ENCODE measurements at regions not wholly inside any gene's neighbourhood (a gene's known extent, or its start where the extent isn't known, plus 50 kb on each side); places are given as distances from the start of the nearest gene placed in this dataset.

DNA sequence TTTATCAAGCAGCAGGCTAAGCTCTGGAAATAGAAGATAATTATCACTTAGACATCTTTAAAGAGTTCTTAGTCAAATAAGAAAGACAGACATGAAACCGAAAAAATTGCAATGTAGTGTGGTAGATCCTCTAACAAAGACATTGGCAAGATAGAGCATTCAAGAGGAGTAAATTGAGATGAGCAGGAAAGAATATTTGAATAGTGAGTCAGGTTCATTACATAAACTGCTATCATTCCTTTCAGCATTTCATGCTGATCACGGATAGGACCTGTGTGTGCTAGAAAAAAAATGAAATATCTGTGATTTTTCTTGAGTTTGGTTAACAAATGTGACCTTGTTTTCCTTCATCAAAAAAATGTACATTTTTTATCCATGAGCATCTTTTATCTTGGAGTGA, 460.9 kb downstream of the OTOL1 start:
- Histone ChIP-seq H3K9ac (ENCODE audit: low read depth, low read length) (no peak overlapping the region), H3K36me3 (ENCODE audit: insufficient read depth, low read length) (no peaks in the 10 kb centered on the region), H3K4me1 (ENCODE audit: insufficient read depth, low read length) (no peaks in the 10 kb centered on the region), H3K9me3 (ENCODE audit: control insufficient read depth, insufficient read depth, low read length) (no peaks in the 10 kb centered on the region)

DNA sequence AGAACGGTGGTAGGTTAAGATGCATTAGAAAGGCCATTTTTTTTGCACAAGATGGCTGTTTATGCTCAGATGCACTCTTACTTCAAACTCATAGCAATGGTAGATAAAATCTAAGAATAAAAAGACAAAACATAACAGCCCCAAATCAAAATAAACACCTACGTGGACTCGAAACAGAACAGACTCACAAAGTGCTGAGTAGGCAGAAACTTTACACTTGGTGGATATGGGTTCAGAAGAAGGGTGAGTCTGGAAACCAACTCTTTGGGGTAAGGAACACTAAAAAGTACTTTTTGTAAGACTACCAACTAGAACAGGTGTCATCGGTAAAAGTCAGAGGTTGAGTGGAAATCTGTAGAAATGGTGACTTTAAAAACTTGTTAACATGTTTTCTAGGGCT, 468.2 kb downstream of the OTOL1 start:
- H3K36me3 ChIP-seq (ENCODE audit: insufficient read depth, low read length), result no peaks in the 10 kb centered on the region
- no peaks in the 10 kb centered on the region for H3K4me1 ChIP-seq (ENCODE audit: insufficient read depth, low read length)
- no peak overlapping the region for H3K9ac ChIP-seq (ENCODE audit: low read depth, low read length)
- no peaks in the 10 kb centered on the region; the same call in 1 of the 2 replicates for H3K9me3 ChIP-seq (ENCODE audit: control insufficient read depth, insufficient read depth, low read length)

DNA sequence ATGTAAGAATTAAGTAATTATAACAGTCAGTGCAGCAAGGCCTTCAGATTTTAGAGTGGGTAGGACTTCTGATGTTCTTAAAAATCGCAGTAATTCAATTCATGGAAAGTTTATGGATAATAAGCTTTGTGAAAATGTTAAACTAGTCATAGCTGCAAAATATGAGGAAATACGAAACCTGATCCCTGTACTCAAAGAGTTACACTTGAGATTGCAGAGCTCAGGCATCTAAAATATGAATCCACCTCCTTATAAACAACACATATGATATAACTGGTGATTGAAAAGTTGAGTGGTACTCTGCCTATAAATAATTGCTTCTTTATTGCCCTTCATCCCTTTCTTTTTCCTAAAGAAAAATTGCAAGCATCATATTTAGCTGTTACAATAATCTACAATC, 473.3 kb downstream of the OTOL1 start:
- Histone ChIP-seq H3K4me1 (ENCODE audit: insufficient read depth, low read length) (no peaks in the 10 kb centered on the region), H3K9me3 (ENCODE audit: control insufficient read depth, insufficient read depth, low read length) (peaks cover 4% of the 10 kb centered on the region; the same call in 1 of the 2 replicates), H3K9ac (ENCODE audit: low read depth, low read length) (no peak overlapping the region), H3K36me3 (ENCODE audit: insufficient read depth, low read length) (no peaks in the 10 kb centered on the region)

DNA sequence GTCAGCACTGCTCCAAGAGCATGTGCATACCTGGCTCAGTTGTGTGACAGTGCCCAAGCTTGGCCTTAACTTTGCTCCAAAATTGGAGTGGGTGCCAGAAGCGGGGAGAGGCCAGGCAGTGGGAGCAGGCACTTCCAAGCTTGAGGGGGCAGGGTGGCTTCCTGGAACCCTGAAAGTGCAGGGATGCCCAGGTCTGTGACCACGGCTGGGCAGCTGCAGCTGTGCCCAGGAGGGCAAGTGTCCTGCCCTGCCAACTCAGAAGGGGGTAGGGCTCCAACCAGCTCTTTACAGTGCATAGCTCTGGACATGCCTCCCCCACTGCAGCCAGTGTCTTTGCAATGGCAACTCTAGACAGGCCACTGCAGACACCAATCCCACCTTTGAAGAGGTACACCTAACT, 478.6 kb downstream of the OTOL1 start:
- Histone ChIP-seq H3K9ac (ENCODE audit: low read depth, low read length) (no peak overlapping the region), H3K9me3 (ENCODE audit: control insufficient read depth, insufficient read depth, low read length) (peaks cover 4% of the 10 kb centered on the region; the same call in 1 of the 2 replicates), H3K36me3 (ENCODE audit: insufficient read depth, low read length) (no peaks in the 10 kb centered on the region), H3K4me1 (ENCODE audit: insufficient read depth, low read length) (no peaks in the 10 kb centered on the region)

DNA sequence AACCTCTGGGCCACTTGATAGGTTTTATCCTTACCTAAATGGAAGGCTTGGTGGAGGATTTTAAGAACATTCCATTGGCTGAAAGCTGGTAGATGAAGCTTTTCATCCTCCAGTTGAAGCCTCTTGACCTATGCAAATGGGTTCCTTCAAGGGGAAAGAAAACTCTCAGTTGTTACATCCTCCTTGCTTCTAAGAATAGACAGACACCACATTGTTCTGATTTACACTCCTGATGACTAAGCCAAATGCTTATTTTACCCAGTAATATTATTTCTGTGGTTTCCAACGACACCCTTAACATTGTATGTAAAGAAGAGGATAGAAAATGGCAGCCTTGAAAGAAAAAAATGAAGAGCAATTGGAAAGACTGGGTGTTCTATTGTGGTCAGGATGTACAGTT, 480.5 kb downstream of the OTOL1 start:
- Histone ChIP-seq H3K36me3 (ENCODE audit: insufficient read depth, low read length) (no peaks in the 10 kb centered on the region), H3K9ac (ENCODE audit: low read depth, low read length) (no peak overlapping the region), H3K9me3 (ENCODE audit: control insufficient read depth, insufficient read depth, low read length) (peaks cover 4% of the 10 kb centered on the region; the same call in 1 of the 2 replicates), H3K4me1 (ENCODE audit: insufficient read depth, low read length) (no peaks in the 10 kb centered on the region)

DNA sequence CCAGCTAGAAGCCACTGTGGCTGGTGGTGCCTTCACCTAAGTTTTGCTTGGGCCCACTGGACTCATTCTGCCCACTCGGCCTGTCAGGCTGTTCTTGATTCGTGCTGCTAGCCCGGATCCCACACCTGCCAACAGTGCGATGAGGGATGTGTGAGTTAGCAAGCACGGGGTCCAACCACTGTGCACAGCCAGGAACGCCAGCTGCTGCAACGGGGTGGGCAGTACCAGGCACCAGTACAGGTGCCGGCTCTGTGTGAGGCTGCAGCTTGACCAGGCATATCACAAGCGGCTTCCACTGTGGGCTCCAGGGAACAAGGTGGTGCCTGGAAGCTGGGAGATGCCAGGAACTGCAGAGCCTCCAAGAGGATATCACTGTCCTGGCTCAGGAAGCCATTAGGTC, 481.2 kb downstream of the OTOL1 start:
- Histone ChIP-seq H3K9me3 (ENCODE audit: control insufficient read depth, insufficient read depth, low read length) (peaks cover 4% of the 10 kb centered on the region; the same call in 1 of the 2 replicates), H3K9ac (ENCODE audit: low read depth, low read length) (no peak overlapping the region), H3K36me3 (ENCODE audit: insufficient read depth, low read length) (no peaks in the 10 kb centered on the region), H3K4me1 (ENCODE audit: insufficient read depth, low read length) (no peaks in the 10 kb centered on the region)

DNA sequence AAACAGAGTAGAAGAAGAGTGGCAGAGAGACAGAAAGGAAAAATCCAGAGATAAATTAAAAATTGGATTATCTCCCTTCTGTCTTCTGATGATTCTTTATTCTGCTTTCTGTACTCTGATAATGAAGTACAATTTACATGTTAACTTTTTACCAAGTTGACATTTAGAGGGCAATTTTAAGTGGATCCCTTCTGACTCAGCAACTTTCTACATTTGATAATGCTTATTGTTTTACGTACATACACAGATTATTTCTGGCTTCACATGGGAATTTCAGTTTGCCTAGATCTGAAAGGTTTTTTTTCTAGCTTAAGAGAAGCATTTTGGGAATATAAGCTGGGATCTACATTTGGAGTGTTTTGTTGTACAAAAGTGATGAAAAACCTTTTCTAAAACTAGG, 491.3 kb downstream of the OTOL1 start:
- H3K9me3 ChIP-seq (ENCODE audit: control insufficient read depth, insufficient read depth, low read length), result no peaks in the 10 kb centered on the region
- H3K36me3 ChIP-seq (ENCODE audit: insufficient read depth, low read length), result no peaks in the 10 kb centered on the region
- H3K9ac ChIP-seq (ENCODE audit: low read depth, low read length), result no peak overlapping the region
- no peaks in the 10 kb centered on the region for H3K4me1 ChIP-seq (ENCODE audit: insufficient read depth, low read length)

DNA sequence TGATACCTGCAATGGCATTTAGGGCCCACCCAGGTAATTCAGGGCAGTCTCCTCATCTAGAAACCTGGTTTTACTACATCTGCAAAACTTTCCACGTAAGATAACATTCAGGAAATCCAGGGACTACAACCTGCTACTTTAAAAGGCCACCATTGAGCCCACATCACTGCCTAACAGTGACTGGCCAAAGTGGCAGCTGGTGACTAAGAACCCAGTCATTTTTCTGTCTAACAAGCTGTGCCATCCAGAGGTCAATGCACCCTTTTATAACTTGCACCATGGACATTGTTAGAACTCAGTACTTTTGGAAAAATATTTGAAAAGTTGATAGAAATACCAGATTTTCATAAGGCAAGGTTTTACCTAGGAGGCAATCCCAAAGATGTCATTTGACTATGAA, 492.4 kb downstream of the OTOL1 start:
- Histone ChIP-seq H3K36me3 (ENCODE audit: insufficient read depth, low read length) (no peaks in the 10 kb centered on the region), H3K9ac (ENCODE audit: low read depth, low read length) (no peak overlapping the region)

DNA sequence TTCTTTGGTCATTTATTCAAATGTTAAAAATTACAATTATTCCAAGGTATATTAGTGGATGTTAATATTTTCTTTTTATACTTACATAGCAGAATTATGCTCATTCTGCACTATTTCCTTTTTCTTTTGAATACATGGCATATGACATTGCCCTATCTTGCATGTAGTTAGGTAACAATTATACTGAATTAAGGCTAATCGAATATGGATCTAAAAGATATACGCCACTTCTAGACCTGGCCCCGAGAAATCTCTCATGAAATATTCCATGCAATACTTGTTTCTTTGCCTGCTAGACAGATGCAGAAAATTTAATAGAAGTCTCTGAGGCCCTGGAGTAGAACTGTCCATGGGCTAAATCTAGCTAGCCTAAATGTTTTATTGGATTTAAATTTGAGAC, 493.4 kb downstream of the OTOL1 start:
- Histone ChIP-seq H3K9me3 (ENCODE audit: control insufficient read depth, insufficient read depth, low read length) (no peaks in the 10 kb centered on the region), H3K9ac (ENCODE audit: low read depth, low read length) (no peak overlapping the region)

More for the DNA sequence above, 492.4 kb downstream of the OTOL1 start:
- Histone ChIP-seq H3K4me1 (ENCODE audit: insufficient read depth, low read length) (no peaks in the 10 kb centered on the region), H3K9me3 (ENCODE audit: control insufficient read depth, insufficient read depth, low read length) (no peaks in the 10 kb centered on the region)

DNA sequence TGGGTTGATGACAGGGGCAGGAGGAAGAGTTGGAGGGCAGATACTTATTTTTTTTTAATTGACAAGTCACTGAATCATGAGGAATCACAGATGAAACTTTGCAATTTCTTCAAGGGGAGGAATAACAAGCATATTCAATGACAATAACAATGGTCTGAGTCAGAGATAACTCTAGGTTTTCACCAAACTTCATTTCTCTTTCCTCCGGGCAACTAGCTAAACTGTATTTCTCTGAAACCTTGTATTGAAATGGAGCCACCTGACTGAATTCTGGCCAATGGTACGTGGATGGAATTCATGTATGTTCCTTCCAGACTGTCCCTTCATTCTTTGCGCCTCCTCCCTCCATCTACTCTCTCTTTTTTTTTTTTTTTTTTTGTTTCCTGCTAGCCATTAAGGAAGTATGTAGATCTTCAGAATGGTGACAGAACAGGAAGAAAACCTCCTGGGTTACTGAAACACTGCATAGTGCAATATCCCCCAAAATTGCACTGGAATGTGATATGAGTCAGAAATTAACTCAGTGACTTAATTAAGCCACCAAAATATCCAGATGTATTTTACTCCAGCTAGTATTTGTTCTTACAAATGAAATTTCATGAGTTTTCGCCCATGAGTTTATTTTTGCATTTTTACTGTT, 495.4 kb downstream of the OTOL1 start:
- Histone ChIP-seq H3K9ac (ENCODE audit: low read depth, low read length) (no peak overlapping the region), H3K36me3 (ENCODE audit: insufficient read depth, low read length) (no peaks in the 10 kb centered on the region), H3K4me1 (ENCODE audit: insufficient read depth, low read length) (no peaks in the 10 kb centered on the region), H3K9me3 (ENCODE audit: control insufficient read depth, insufficient read depth, low read length) (no peaks in the 10 kb centered on the region; the same call in 1 of the 2 replicates)

More for the DNA sequence above, 493.4 kb downstream of the OTOL1 start:
- Histone ChIP-seq H3K4me1 (ENCODE audit: insufficient read depth, low read length) (no peaks in the 10 kb centered on the region), H3K36me3 (ENCODE audit: insufficient read depth, low read length) (no peaks in the 10 kb centered on the region)

DNA sequence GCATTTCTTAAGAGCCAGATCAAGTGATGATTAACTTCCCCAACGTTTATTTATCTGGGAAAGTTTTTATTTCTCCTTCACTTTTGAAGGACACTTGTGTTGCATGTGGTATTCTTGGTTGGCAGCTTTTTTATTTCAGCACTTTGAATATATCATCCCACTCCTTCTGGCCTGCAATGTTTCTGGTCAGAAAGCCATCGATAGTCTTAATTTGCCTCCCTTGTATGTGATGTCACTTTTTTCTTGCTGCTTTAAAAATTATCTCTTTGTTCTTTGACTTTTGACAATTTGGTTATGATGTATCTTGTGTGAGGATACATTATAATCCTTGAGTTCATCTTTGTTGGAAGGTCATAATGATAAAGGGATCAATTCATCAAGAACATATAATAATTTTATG, 503.2 kb downstream of the OTOL1 start:
- peaks cover 6% of the 10 kb centered on the region; the same call in 1 of the 2 replicates for H3K9me3 ChIP-seq (ENCODE audit: control insufficient read depth, insufficient read depth, low read length)
- no peaks in the 10 kb centered on the region for H3K36me3 ChIP-seq (ENCODE audit: insufficient read depth, low read length)
- H3K9ac ChIP-seq (ENCODE audit: low read depth, low read length), result no peak overlapping the region
- no peaks in the 10 kb centered on the region for H3K4me1 ChIP-seq (ENCODE audit: insufficient read depth, low read length)

DNA sequence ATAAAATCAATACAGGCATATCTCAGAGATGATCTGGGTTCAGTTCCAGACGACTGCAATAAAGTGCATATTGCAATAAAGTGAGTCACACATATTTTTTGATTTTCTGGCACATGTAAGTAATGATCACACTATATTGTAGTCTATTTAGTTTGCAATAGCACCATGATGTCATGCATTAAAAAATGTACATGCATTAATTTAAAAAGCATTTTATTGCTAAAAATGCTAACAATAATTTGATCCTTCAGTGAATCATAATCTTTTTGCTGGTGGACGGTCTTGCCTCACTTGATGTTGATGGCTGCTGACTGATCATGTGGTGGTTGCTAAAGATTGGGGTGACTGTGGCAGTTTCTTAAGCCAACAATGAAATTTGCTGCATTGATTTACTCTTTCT, 511.1 kb downstream of the OTOL1 start:
- Histone ChIP-seq H3K4me1 (ENCODE audit: insufficient read depth, low read length) (no peaks in the 10 kb centered on the region), H3K9ac (ENCODE audit: low read depth, low read length) (no peak overlapping the region), H3K36me3 (ENCODE audit: insufficient read depth, low read length) (no peaks in the 10 kb centered on the region), H3K9me3 (ENCODE audit: control insufficient read depth, insufficient read depth, low read length) (peaks cover 2% of the 10 kb centered on the region; the same call in 1 of the 2 replicates)

DNA sequence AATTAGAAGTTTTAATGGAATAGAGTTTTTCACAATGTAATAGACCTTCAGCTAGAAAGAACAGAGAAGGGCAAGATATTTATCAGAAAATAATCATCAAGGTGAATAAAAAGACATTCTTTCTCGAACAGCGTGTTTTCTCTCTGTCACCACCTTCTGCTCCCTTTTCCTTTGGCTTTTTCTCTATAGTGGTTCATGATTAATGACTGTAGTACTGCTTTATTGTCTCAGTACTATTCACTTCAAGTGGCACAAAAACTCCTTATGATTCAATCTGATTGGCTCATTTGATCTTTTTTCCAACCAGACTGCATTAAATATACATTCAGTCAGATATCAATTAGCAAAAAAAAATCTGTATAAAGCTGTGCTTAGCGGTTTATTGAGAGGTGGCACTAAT, 516.0 kb downstream of the OTOL1 start:
- H3K4me1 ChIP-seq (ENCODE audit: insufficient read depth, low read length), result no peaks in the 10 kb centered on the region
- no peak overlapping the region for H3K9ac ChIP-seq (ENCODE audit: low read depth, low read length)
- peaks cover 2% of the 10 kb centered on the region; the same call in 1 of the 2 replicates for H3K9me3 ChIP-seq (ENCODE audit: control insufficient read depth, insufficient read depth, low read length)
- no peaks in the 10 kb centered on the region for H3K36me3 ChIP-seq (ENCODE audit: insufficient read depth, low read length)

DNA sequence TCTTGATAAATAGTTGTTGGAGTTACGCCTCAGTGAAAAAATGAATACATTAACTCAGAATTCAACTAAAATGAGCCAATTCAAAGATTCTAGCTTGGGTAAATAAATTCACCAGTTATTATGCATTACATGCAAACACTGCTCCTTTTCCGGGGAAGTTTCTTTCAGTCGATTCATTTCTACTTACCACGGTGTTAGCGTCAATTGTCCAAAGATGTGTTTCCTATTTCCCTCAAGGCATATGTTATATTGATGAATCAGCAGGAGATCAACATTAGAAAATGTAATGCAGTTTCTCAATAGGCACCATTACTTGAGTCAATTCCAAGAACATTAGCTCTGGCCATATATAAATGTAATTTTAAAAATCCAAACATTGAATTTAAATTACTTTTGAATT, 517.7 kb downstream of the OTOL1 start:
- Histone ChIP-seq H3K9ac (ENCODE audit: low read depth, low read length) (no peak overlapping the region), H3K4me1 (ENCODE audit: insufficient read depth, low read length) (no peaks in the 10 kb centered on the region), H3K9me3 (ENCODE audit: control insufficient read depth, insufficient read depth, low read length) (no peaks in the 10 kb centered on the region), H3K36me3 (ENCODE audit: insufficient read depth, low read length) (no peaks in the 10 kb centered on the region)

DNA sequence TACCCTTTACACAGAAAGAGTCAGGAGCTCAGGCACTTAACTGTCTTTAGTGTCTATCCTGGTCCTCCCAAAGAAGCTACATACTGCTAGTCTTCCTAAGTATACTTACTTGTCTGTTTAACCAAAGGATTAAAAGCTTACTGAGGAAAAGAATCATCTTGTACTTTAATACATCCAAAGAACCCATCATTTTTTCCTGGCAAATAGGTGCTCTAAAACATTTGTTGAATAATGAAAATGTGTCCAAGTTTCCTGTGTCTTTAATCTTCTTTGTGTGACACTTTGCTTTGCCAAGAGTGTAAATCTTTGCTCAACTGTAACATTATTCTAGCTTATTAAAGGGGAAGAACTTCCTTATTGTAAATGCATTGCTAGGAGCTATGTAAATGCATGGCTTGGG, 519.2 kb downstream of the OTOL1 start:
- Histone ChIP-seq H3K9me3 (ENCODE audit: control insufficient read depth, insufficient read depth, low read length) (no peaks in the 10 kb centered on the region; the same call in 1 of the 2 replicates), H3K9ac (ENCODE audit: low read depth, low read length) (no peak overlapping the region), H3K36me3 (ENCODE audit: insufficient read depth, low read length) (no peaks in the 10 kb centered on the region), H3K4me1 (ENCODE audit: insufficient read depth, low read length) (no peaks in the 10 kb centered on the region)
